ENCODE measurements at regions not wholly inside any gene's neighbourhood (a gene's known extent, or its start where the extent isn't known, plus 50 kb on each side); places are given as distances from the start of the nearest gene placed in this dataset.
"Not testable (repeated sequence)": the region's sequence is repeated elsewhere in the genome, so short reads cannot be mapped to it uniquely, and the experiment has no call there.

DNA sequence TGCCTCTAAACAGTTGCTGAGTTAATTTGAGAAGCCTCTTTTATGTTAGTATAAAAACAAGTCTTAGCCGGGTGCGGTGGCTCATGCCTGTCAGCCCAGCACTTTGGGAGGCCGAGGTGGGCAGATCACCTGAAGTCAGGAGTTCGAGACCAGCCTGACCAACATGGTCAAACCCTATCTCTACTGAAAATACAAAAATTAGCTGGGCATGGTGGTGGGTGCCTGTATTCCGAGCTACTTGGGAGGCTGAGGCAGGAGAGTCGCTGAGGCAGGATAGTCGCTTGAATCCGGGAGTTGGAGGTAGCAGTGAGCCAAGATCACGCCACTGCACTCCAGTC lies 317.5 kb downstream of the QKI start:
- DNase-seq (ENCODE audit: low read depth in 1 of 2, low spot score in 1 of 2), result not testable (repeated sequence)

DNA sequence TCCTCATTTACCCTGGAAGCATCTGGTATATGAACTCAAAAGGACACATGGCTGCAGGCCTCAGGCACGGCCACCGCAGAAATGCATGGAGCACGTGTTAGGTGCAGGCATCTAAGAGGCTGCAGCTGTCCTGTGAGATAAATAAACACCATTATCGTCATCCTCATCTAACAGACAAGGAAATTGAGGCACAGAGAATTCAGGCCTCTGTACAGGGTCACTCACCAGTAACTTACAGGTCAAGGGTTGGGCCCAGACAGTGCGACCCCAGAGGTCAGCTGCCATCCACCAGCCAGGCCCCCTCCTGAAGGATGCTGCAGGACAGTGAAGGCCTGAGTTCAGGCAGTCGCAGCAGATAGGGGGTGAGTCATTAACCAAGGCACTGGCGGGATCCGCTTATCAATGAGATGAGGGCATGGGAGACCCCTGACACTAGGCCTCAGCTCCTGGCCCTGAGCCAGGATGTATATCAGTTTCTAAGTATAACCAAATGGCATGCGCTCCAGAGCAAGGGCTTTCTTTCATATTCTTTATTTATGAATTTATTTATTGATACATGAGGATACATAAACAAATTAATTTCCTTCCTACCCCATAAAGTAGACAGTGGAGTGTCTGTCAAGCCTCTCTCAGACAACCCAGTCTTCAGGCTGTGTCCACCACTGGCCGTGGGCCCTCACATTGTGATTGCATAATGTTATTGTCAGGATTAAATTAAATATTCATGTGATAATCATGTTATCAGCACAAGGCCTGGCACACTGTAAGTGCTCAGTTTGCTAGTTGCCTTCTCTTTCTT lies 316.9 kb downstream of the QKI start:
- DNase-seq (ENCODE audit: low read depth in 1 of 2, low spot score in 1 of 2), result no peak

DNA sequence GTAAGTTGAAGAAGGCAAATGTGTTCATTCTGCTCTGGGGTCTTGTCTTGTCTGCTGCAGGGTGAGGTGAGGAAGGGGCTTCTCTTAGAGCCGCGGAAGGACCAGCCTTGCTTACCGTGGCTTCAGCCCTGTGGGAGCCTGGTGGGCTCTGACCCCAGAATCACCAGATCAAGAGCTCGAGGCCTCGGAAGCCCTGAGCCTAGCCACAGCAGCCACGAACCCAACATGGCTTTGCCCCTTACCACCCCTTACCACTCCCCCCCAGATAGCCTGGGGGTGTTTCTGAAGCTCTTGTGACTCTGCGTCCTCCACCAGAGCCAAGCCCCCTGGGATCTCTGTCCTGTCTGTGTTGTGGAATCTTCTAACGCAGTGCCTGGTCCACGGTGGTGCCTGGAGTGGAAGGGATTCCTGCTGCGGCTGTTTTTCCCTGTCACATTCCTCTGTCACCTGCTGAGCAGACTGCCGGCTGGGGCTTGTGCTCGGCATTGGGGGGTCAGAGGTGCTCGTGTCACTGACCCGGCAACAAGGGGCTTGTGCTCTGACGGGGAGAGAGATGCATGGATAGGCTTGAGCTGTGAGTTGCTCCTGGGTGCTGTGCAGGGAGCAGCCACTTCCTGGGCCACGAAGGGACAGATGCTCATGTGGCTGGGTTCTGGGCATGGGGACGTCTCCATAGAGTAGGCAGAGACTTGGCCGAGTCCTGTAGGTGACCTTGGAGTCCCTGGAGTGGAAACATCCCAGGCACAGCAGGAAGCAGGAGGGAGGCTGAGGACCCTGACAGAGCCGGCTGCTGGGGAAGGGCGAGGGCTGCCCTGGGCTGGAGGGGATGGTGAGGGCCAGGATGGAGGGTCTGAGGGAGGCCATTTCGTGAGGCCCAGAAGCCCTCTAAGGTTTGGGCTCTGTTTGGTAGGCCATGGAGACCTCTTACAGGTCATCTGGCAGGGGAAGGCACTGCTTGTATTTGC lies 316.0 kb downstream of the QKI start:
- DNase-seq (ENCODE audit: low read depth in 1 of 2, low spot score in 1 of 2), result no peak

DNA sequence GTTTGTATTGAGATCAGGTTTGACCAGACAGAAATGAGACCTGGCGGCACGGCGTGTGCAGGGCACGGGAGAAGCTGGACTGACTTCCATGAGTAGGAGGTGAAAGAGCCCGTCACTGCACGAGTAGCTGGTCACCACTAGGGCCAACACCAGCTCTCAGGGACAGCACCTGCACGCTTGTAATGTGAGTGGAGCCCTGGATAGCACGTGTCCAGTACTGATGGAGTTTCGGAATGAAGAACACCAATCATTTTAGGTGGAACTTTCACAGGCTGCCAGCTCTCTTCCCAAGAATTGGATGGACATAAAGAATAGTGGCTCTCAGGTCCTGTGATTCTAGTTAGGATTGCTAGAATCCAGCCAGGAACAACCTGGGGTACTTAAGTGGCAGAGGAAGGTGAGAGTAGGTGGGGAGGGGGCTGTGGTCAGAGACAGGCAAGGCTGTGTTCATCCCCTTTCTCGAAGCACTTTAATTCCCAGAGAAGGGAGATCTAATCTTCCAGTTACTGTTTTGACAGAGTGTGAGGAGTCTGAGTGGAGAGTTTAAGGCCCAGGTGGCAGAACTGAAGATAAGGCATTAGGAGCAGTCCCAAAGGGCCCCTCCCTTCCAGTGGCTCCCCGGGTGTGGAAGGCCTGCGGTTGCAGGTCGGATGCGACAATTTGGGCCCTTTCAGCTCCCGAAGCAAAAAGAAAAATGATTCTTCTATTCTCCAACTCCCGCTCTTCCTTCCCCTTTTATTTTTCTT lies 314.8 kb downstream of the QKI start:
- DNase-seq (ENCODE audit: low read depth in 1 of 2, low spot score in 1 of 2), result no peak

DNA sequence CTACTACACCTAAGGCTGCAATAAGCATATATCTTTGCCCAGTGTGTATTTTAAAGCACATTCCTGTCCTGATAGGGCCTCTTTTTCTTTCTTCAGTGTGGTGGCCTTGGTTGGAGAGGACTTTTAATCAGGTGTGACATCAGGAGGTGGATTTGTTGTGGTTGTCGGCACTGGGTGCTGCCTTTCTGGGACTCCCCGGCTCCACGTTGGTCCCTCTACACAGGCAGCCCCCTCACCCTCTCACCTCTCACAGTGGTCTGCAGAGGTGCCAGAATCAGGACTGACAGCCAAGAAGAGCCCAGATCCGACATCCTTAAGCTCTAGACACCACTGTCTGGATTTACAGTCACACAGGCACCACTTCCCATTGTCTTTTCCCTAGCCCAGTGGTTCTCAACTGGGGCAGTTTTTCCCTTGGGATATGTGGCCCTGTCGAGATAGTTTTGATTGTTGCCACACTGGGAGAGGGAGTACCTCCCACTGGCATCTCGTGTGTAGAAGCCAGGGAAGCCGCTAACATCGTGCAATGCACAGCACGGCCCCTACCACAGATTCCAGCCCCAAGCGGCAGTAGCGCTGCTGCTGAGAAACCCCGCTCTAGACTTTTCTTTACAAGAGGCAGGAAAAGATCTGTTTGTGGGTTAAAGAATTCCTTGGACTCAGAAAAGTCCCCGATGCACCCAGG lies 314.1 kb downstream of the QKI start:
- DNase-seq (ENCODE audit: low read depth in 1 of 2, low spot score in 1 of 2), result no peak

DNA sequence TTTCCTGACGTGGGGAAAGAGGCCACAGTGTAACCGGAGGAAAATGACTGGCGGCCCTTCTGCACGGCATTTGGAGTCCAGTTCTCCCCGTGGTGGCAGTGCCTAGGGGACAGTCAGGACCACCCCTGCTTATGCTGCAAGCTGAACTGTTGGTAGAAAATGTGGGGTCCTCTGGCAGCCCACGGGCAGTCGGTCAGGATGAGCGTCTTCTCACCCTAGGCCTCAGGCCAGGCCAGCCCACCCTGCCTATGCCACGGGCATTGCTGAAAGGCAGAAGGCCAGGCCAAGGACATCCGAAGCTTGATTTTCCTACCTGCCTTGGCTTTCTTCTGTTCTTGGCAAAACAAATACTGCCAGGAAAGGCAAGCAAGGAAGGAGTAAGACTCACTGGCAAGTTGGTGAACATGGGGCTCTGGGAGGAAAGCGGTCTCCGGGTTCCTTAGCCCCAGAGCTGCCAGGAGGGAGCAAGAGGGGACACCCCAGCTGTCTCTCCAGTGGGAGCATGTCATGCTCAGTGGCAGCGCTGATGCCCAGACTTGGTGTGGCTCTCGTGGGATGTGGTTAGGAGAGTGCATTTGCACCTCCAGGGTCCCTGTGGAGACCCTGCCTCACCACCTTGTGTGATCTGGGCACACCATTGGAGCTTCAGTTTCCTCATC lies 311.6 kb downstream of the QKI start:
- DNase-seq (ENCODE audit: low read depth in 1 of 2, low spot score in 1 of 2), result no peak

DNA sequence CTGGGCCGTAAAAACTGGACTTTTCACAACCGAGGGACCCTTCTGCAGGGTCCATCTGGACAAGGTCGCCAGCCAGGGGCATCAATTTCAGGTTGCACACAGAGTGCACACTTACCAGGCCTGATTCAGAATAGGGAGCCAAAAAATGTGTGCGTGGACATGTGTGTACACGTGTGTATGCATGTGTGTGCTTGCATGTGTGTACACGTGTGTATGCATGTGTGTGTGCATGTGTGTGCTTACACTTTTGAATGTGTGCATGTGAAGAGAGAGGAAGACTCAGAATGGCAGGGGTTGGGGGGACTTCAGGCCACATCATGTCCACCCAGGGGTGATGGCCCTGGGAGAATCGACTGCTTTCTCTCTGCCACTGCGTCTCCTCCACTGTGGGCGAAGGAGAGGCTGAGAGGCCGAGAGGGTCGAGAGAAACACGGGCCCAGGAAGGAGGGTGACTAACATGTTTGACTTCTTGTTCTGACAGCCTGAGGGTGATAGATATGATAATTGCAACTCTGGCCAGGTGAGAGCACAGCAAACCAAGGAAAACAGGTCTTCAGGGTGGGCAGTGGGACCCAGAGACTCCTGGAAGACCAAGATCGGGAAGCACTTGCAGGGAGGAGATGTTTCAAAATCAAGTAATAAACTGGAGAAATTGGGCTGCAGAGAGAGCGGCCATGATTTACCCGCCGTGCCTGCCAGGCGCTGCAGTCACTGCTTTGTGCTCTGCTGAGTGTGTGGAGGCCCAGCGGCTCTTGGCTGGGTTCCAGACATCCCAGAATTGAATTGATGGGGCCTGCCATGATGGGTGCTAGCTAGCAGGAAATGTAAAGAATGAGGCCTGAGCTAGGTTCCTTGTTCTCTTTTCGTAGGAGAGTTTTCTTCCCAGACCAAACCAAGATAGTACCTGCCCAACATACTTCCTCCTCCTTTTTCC lies 310.8 kb downstream of the QKI start:
- no peak for DNase-seq (ENCODE audit: low read depth in 1 of 2, low spot score in 1 of 2)

DNA sequence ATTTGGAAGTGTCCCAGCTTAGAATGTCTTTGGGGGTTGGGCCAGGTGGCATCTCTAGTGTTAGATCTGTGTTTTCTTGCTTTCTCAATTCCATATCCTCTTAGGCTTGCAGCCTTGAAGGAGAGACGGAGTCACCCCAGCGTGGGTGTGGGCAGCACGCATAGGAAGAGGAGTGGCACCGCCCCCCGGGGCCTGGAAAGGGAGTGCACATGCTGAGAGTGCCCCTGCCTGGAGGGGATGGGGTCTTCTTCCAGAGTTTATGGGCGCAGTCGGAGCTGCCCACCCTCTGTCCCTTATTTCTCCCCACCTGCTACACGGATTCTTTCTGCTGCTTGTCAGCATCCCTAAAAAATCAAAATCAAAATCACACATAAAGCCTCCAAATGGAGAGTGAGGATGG lies 309.7 kb downstream of the QKI start:
- no peak for DNase-seq (ENCODE audit: low read depth in 1 of 2, low spot score in 1 of 2)

DNA sequence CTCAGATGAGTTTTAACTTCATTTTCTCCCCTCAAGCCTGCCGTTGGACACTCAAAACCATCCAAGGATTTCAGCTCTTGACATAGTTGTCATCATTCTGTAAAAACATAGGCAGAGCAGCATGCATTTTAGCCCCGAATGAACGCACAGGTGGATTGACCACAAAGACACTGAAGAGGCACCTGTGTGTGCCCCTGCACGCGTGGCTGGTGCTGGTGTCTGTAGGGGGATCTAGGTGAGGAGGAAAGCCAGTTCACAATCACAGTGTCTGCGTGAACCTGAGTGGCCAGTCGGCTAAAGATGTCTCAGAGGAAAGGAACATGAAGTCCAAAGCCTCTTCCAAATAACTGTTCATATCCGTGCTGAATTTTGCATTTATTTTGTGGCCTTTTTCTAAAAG lies 309.2 kb downstream of the QKI start:
- DNase-seq (ENCODE audit: low read depth in 1 of 2, low spot score in 1 of 2), result no peak

DNA sequence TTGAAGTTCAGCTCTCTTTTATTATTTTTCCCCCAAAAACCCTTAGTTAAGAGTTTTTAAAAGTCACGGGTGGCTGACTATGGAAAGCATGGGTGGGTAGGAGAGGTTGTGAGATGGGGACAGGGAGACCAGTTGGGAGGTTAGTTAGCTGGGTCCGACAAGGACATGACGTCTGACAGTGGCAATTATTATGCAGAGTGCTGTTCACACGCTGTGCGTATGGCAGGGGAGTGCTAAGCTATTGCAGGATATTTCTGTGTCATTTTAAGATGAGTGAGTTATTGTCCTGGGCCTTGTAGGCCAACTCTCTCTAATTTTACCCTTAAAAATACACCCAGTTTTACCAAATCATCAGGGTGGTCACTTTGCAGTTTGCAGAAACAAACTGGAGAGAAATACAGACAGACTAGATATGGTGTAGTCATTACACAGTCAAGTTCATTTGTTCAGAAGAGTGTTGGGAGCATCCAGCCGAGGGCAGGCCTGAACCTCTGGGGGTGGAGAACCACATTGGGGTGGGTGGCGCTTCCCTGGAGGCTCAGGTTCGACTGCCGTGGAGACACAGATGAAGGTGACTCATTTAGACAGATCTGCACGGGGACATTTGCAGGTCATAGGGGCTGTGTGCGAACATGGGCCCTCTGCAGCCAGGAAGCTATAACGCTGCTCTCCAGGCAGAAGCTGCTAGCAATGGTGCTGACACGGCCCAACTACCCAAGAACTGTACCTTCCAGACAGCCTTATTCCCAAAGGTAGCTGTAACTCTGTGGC lies 307.6 kb downstream of the QKI start:
- no peak for DNase-seq (ENCODE audit: low read depth in 1 of 2, low spot score in 1 of 2)

DNA sequence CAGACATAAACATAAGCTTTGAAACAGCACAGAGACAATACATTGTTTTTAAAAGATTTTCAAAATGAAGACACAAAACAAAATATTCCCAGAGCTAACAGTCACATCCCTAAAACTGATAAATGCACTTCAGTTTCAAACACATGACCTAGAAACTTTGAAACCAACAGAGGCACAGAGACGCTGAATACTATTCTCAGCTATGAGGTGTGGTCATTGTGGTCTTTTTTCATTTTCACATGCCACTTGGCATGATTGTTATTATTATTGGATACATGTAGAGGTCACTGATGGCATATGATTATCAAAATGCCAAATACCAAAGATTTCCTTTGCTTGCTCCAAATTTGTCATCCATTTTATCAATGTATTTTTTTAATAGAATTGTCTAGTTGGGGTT lies 306.9 kb downstream of the QKI start:
- DNase-seq (ENCODE audit: low read depth in 1 of 2, low spot score in 1 of 2), result no peak

DNA sequence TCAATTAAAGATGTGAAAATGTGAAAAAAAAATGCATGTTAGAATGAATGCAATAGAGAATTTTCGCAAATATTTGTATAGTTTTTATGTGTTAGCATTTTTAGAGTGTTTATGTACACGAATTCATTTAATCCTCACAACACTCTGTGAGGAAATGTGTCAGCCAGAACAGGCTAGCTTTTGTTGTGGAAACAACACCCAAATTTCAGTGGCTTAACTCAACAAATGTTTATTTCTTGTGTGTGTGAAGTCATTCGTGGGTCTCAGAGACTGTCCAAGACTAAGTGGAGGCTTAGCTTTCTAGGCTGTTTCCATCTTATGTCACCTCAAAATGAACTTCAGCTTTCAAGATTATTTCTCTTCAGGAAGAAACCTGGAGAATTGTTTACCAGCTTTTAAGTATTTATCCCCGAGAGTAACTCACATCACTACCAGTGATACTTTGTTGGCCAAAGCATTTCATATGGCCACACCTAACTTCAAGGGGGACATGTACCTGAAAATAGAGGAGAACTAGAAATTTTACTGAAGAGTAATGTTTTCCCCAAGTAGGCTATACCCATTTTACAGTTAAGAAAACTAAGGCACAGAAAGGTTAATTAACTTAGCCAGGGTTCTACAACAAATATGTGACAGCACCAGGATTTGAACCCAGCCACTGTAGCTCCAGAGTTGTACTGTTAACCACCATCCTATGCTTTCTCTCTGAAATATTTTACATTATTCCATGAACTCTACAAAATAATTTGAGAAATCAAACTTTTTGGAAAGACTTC lies 306.1 kb downstream of the QKI start:
- no peak for DNase-seq (ENCODE audit: low read depth in 1 of 2, low spot score in 1 of 2)

DNA sequence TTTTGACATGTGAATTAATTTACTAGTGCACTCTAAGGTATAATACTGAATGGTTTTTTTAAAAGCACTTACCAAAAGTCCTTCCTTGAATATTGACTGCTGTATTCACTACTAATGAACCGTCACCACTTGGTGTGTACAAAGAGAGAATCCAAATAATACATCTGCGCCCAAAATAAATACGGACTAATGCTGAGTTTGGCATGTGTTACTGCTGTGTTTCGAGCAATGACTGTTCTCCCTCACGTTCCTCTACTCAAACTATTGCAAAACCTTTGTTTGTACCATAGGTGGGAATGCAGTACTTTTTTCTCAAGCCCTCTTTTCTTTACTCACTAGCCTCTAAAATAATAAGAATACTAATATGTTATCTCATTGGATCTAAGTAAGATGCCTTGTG lies 305.5 kb downstream of the QKI start:
- DNase-seq (ENCODE audit: low read depth in 1 of 2, low spot score in 1 of 2), result no peak

DNA sequence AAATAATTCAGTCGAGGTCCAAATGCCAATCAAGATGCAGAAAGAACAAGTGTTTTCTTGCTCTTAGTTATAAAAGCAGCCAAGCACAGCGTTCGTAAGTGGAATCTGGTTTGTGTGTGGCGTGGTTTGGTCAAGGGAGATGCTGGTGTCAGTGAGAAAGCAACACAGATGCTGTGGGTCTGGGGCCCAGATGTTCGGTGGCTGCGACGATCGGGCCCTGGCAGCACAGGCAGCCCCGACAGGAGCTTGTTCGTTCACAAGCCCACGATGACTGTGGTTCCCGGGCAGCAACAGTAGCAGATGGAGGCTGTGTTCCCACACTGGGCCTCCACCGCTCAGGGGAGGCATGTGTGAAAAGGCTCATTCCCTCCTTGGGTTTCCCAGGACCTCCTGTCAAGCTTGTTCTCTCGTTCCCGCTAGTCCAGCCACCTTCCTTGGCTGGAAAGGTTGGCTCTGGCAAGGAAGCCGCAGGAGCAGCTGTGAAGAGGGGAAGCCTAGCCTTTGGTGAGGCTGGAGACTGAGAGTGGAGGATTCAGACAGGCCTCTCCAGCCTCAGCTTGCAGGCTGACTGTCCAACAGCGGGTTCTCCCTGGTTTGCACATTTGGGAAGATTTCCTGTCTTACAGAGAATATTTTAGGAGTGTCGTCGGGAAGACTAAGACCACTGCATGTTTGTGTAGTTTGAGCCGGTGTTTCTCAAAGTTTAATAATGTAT lies 304.7 kb downstream of the QKI start:
- DNase-seq (ENCODE audit: low read depth in 1 of 2, low spot score in 1 of 2), result no peak

DNA sequence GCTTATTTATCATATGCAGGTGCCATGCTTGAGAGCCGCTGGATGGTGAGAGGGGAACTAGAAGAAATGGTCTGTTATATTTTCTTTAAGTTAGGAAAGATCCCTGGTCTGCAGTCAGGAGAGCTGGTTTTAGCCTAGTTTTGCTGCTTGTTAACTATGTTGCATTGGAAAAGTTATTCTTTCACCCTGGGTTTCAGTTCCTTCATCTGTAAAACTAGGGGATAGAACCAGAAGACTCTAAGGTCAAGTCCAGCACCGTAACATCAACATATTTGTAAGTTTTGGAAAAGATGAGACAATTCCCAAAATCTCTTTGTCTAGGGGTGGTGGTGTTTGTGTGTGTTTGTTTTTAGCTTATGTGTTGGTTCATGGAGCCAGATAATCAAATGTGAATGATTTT lies 304.0 kb downstream of the QKI start:
- no peak for DNase-seq (ENCODE audit: low read depth in 1 of 2, low spot score in 1 of 2)

DNA sequence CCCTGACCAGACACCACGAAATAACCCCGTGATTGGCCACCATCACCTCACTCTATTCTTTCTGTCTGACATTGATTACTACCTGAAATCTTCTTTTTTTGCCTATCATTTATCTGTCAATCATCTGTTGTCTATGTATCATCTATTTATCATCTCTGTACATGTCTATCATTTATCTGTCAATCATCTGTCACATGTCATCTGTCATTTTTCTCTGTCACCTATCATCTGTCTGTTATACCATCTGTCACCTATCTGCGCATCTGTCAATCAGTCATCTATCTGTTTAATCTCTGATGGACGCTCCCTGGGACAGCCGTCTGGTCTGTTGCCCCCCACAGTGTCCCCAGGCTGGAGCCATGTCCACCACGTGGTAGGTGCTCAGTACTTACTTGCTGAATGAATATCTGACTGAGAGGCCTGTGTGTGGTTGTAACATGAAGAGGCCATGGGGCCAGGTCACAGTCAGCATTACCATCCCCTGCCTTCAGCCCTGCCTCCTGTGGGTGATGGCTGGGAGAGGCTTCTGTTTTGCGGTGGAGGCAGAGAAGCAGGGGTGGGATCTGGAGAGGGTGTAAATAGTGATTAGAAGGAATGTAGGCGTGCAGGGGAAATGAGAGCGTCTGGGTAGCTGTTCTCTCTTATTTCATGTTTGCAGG lies 302.7 kb downstream of the QKI start:
- DNase-seq (ENCODE audit: low read depth in 1 of 2, low spot score in 1 of 2), result no peak

DNA sequence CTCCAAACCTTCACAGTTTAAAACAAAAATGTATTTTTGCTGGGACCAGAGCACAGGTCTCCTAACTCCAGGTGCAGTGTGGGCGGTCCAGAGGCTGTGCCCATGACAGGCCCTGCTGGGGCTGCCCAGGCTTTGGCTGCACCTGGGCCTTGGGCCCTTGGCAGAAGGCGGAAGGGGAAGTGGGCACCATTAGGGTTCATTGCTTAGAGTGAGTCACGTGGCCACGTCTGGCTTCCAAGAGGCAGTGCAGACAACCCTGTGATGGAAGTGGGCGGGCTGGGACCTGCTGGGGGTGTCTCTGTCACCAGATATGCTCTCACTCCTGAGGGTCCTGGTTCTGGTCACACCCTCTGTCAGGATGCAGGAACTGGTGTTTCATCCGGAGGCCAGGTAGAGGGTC lies 302.2 kb downstream of the QKI start:
- no peak for DNase-seq (ENCODE audit: low read depth in 1 of 2, low spot score in 1 of 2)

Measured in activated CD4-positive, alpha-beta T cell treated with anti-CD3 and anti-CD28 coated beads, Interleukin-2, amount 50 U/mL, for 24 hours (primary cell).